Natural killer cell (primary cell): ENCODE measurements at regions not wholly inside any gene's neighbourhood (a gene's known extent, or its start where the extent isn't known, plus 50 kb on each side); places are given as distances from the start of the nearest gene placed in this dataset.

Source experiments
- ATAC-seq, 3 donors: fragments of 150-1000 bp in 2 of 3; fragments of 200-7000 bp in 1 of 3; cut with Tn5 transposase; 1 replicate in 1 of 3; 2 replicates in 2 of 3; pipeline ENCODE4 v1.10.0; 2021; ENCODE audit warnings: mild to moderate bottlenecking in 2 of 3, moderate library complexity in 2 of 3
- DNase-seq, 2 donors: peaks; one replicate each; pipeline versions ENCODE4 v3.0.0 to v3.0.0-alpha.2; 2013 to 2021; ENCODE audit warnings: mixed read lengths in 1 of 2
- H3K27ac ChIP-seq: one replicate; pipeline ENCODE4 v1.5.1; 2013; ENCODE audit warnings: mild to moderate bottlenecking, low read length
- H3K27me3 ChIP-seq: one replicate; pipeline ENCODE4 v1.6.1; 2013; ENCODE audit warnings: low read length; ENCODE audit not compliant: control insufficient read depth, insufficient read depth
- H3K36me3 ChIP-seq: one replicate; pipeline ENCODE4 v1.6.1; 2013; ENCODE audit warnings: low read length; ENCODE audit not compliant: control insufficient read depth, insufficient read depth
- H3K4me1 ChIP-seq: one replicate; pipeline ENCODE4 v1.6.1; 2013; ENCODE audit warnings: low read length; ENCODE audit not compliant: control insufficient read depth, insufficient read depth
- H3K4me3 ChIP-seq: one replicate; pipeline ENCODE4 v1.5.1; 2013; ENCODE audit warnings: low read length
- H3K9me3 ChIP-seq: one replicate; pipeline ENCODE4 v1.6.1; 2013; ENCODE audit warnings: low read length; ENCODE audit not compliant: control insufficient read depth, insufficient read depth
- H3K27ac Mint-ChIP-seq, 2 donors: one replicate each; pipeline ENCODE4 v1.8.0; 2022; ENCODE audit warnings: mild to moderate bottlenecking in 2 of 2, mixed read lengths in 2 of 2, moderate library complexity in 1 of 2
- H3K27me3 Mint-ChIP-seq, 2 donors: one replicate each; pipeline ENCODE4 v1.8.0; 2022; ENCODE audit warnings: low read depth in 2 of 2, mixed read lengths in 2 of 2
- H3K36me3 Mint-ChIP-seq: one replicate; pipeline ENCODE4 v1.8.0; 2022; ENCODE audit warnings: mixed read lengths
- H3K4me1 Mint-ChIP-seq, 2 donors: one replicate each; pipeline ENCODE4 v1.8.0; 2022; ENCODE audit warnings: mixed read lengths in 2 of 2
- H3K4me3 Mint-ChIP-seq: one replicate; pipeline ENCODE4 v1.8.0; 2022; ENCODE audit warnings: mild to moderate bottlenecking, moderate library complexity, mixed read lengths
- H3K9me3 Mint-ChIP-seq, 2 donors: one replicate each; pipeline ENCODE4 v1.8.0; 2022; ENCODE audit warnings: mixed read lengths in 2 of 2
- CTCF ChIP-seq: fragments of 200-600 bp; IDR thresholded peaks from one replicate; pipeline ENCODE4 v1.8.0; 2022; ENCODE audit warnings: antibody characterized with exemption
- WGBS: methylation state at CpG from one replicate; pipeline ENCODE4 v1.1.7; 2013; ENCODE audit warnings: missing lambda C conversion rate; ENCODE audit not compliant: insufficient coverage; 5-methylcytosine and 5-hydroxymethylcytosine counted together
- intact Hi-C: fragments of 100-400 bp; cut with micrococcal nuclease; formaldehyde crosslinking; loops from one replicate; pipeline ENCODE4 v1.14.2; 2022

GRCh38 chr6:44054721-44055559, 72.3 kb downstream of the MRPL14 start:
- no peak overlapping the region for H3K4me3 ChIP-seq
- no peak for TF ChIP-seq CTCF
- 81% methylated on average over 5 of the region's 8 CpGs for WGBS

GRCh38 chr6:44053760-44054556, 73.3 kb downstream of the MRPL14 start:
- intact Hi-C loops = no loop called here
- Histone ChIP-seq H3K27me3 (no peaks in the 10 kb centered on the region), H3K4me1 (peaks cover 16% of the 10 kb centered on the region), H3K27ac (no peak overlapping the region), H3K36me3 (no peaks in the 10 kb centered on the region), H3K9me3 (no peaks in the 10 kb centered on the region), H3K4me3 (no peak overlapping the region)
- no peak overlapping the region for H3K4me3 Mint-ChIP-seq
- ATAC-seq (no peak), DNase-seq (no peak)
- WGBS = 75% methylated on average over 11 of the region's 11 CpGs
- TF ChIP-seq CTCF = no peak
- H3K36me3 Mint-ChIP-seq = no peaks in the 10 kb centered on the region
- no peaks in the 10 kb centered on the region for H3K9me3 Mint-ChIP-seq
- H3K4me1 Mint-ChIP-seq = peaks cover 10 to 15% of the 10 kb centered on the region in 2 donors
- H3K27ac Mint-ChIP-seq = no peak overlapping the region
- H3K27me3 Mint-ChIP-seq = peaks cover 0 to 3% of the 10 kb centered on the region in 2 donors

More at GRCh38 chr6:44054721-44055559, 72.3 kb downstream of the MRPL14 start:
- no peak for ATAC-seq
- H3K36me3 ChIP-seq = no peaks in the 10 kb centered on the region
- no peak overlapping the region for H3K27ac ChIP-seq
- Mint-ChIP-seq H3K4me3 (no peak overlapping the region), H3K27ac (no peak overlapping the region), H3K4me1 (peaks cover 14 to 20% of the 10 kb centered on the region in 2 donors), H3K9me3 (no peaks in the 10 kb centered on the region), H3K36me3 (no peaks in the 10 kb centered on the region), H3K27me3 (peaks cover 0 to 2% of the 10 kb centered on the region in 2 donors)
- H3K9me3 ChIP-seq = no peaks in the 10 kb centered on the region
- intact Hi-C loops = no loop called here
- H3K4me1 ChIP-seq = peaks cover 22% of the 10 kb centered on the region
- no peak for DNase-seq
- H3K27me3 ChIP-seq = no peaks in the 10 kb centered on the region

GRCh38 chr6:44053106-44053756, 74.0 kb downstream of the MRPL14 start:
- WGBS = 89% methylated on average over 6 of the region's 6 CpGs
- H3K4me1 ChIP-seq = peaks cover 9% of the 10 kb centered on the region
- H3K4me3 Mint-ChIP-seq = no peak overlapping the region

More at GRCh38 chr6:44053106-44053756, 74.0 kb downstream of the MRPL14 start:
- peaks cover 3 to 8% of the 10 kb centered on the region in 2 donors for H3K4me1 Mint-ChIP-seq
- no peaks in the 10 kb centered on the region for H3K36me3 Mint-ChIP-seq
- H3K9me3 Mint-ChIP-seq = no peaks in the 10 kb centered on the region
- no peaks in the 10 kb centered on the region for H3K36me3 ChIP-seq
- ATAC-seq = no peak
- TF ChIP-seq CTCF = no peak
- H3K9me3 ChIP-seq = no peaks in the 10 kb centered on the region
- H3K27ac ChIP-seq = no peak overlapping the region
- no peak overlapping the region for H3K27ac Mint-ChIP-seq
- H3K27me3 ChIP-seq = no peaks in the 10 kb centered on the region
- no peak for DNase-seq
- no peak overlapping the region for H3K4me3 ChIP-seq
- intact Hi-C loops = no loop called here
- peaks cover 0 to 3% of the 10 kb centered on the region in 2 donors for H3K27me3 Mint-ChIP-seq
